WTC11 (cell line): ENCODE measurements at regions not wholly inside any gene's neighbourhood (a gene's known extent, or its start where the extent isn't known, plus 50 kb on each side); places are given as distances from the start of the nearest gene placed in this dataset.

ENCODE experiments used
- ATAC-seq: fragments of 200-7000 bp; cut with Tn5 transposase; 2 replicates; pipeline ENCODE4 v1.10.0; 2021; ENCODE audit warnings: mild to moderate bottlenecking, moderate library complexity
- CTCF ChIA-PET: fragments of 300-600 bp; sonication (Branson Sonifier 250); formaldehyde crosslinking; loops from one replicate; lab custom pipeline; 2021; ENCODE audit warnings: antibody characterized with exemption; lab: Charles Lee
- POLR2A ChIA-PET: fragments of 350-600 bp; sonication (Branson Sonifier 250); formaldehyde crosslinking; loops from one replicate; lab custom pipeline; 2021; ENCODE audit warnings: antibody characterized with exemption; lab: Charles Lee
- DNase-seq: peaks from one replicate; pipeline ENCODE4 v3.0.0; 2021; ENCODE audit warnings: low spot score
- H3K27ac Mint-ChIP-seq: 2 replicates; pipeline ENCODE4 v1.8.0; 2021; ENCODE audit warnings: mixed read lengths
- H3K27me3 Mint-ChIP-seq: 2 replicates; pipeline ENCODE4 v1.8.0; 2021; ENCODE audit warnings: low read depth, mild to moderate bottlenecking, moderate library complexity, mixed read lengths
- H3K36me3 Mint-ChIP-seq: 2 replicates; pipeline ENCODE4 v1.8.0; 2021; ENCODE audit warnings: mixed read lengths
- H3K4me1 Mint-ChIP-seq: 2 replicates; pipeline ENCODE4 v1.8.0; 2022; ENCODE audit warnings: mixed read lengths
- H3K4me3 Mint-ChIP-seq: 2 replicates; pipeline ENCODE4 v1.8.0; 2021; ENCODE audit warnings: mild to moderate bottlenecking, moderate library complexity, mixed read lengths
- H3K9me3 Mint-ChIP-seq: 2 replicates; pipeline ENCODE4 v1.8.0; 2021; ENCODE audit warnings: mixed read lengths
- FOXK1 ChIP-seq: sonication (generic); formaldehyde crosslinking; IDR thresholded peaks from 2 replicates; pipeline ENCODE4 v1.8.0; 2022; ENCODE audit warnings: mild to moderate bottlenecking, moderate library complexity, missing genetic modification reagents
- FOXP1 ChIP-seq: sonication (generic); formaldehyde crosslinking; IDR thresholded peaks from 2 replicates; pipeline ENCODE4 v1.8.0; 2022; ENCODE audit warnings: missing genetic modification reagents, mild to moderate bottlenecking, moderate library complexity, borderline replicate concordance
- HMGA2 ChIP-seq: fragments of 250-450 bp; sonication (Bioruptor Pico); IDR thresholded peaks from 2 replicates; pipeline ENCODE4 v1.4.0; 2021; ENCODE audit warnings: mild to moderate bottlenecking, moderate library complexity
- IRF2 ChIP-seq: sonication (generic); formaldehyde crosslinking; IDR thresholded peaks from 2 replicates; pipeline ENCODE4 v1.8.0; 2022; ENCODE audit warnings: low read depth, missing genetic modification reagents, borderline replicate concordance
- NR1H2 ChIP-seq: sonication (generic); formaldehyde crosslinking; IDR thresholded peaks from 2 replicates; pipeline ENCODE4 v1.9.0; 2021; ENCODE audit warnings: mild to moderate bottlenecking, moderate library complexity, missing genetic modification reagents
- RORB ChIP-seq: fragments of 250-450 bp; sonication (Bioruptor Pico); IDR thresholded peaks from 2 replicates; pipeline ENCODE4 v1.9.0; 2021; ENCODE audit warnings: mild to moderate bottlenecking
- SP1 ChIP-seq: sonication (generic); formaldehyde crosslinking; conservative IDR thresholded peaks from 2 replicates; pipeline ENCODE4 v1.8.1; 2022; ENCODE audit warnings: missing genetic modification reagents
- ZBTB21 ChIP-seq: sonication (generic); formaldehyde crosslinking; IDR thresholded peaks from 2 replicates; pipeline ENCODE4 v1.8.1; 2023; ENCODE audit warnings: mild to moderate bottlenecking, missing genetic modification reagents, borderline replicate concordance
- ZNF232 ChIP-seq: sonication (generic); formaldehyde crosslinking; IDR thresholded peaks from 2 replicates; pipeline ENCODE4 v1.8.0; 2022; ENCODE audit warnings: mild to moderate bottlenecking, missing genetic modification reagents
- ZNF263 ChIP-seq: sonication (generic); formaldehyde crosslinking; IDR thresholded peaks from 2 replicates; pipeline ENCODE4 v1.8.1; 2022; ENCODE audit warnings: low read depth, mild to moderate bottlenecking, moderate library complexity, missing genetic modification reagents
- ZNF416 ChIP-seq: fragments of 250-450 bp; sonication (Bioruptor Pico); IDR thresholded peaks from 2 replicates; pipeline ENCODE4 v1.9.0; 2021; ENCODE audit warnings: mild to moderate bottlenecking, inconsistent platforms
- TF ChIP-seq, protein P1 (sequence below): sonication (generic); formaldehyde crosslinking; IDR thresholded peaks from 2 replicates; pipeline ENCODE4 v1.8.1; 2022; ENCODE audit warnings: low read depth, missing genetic modification reagents, borderline replicate concordance
- TF ChIP-seq, protein P2 (sequence below): fragments of 250-450 bp; sonication (Bioruptor Pico); IDR thresholded peaks from 2 replicates; pipeline ENCODE4 v2.1.2; 2022; ENCODE audit warnings: mild to moderate bottlenecking, moderate library complexity
- TF ChIP-seq, protein P3 (sequence below): sonication (generic); formaldehyde crosslinking; IDR thresholded peaks from 2 replicates; pipeline ENCODE4 v1.8.0; 2023; ENCODE audit warnings: mild to moderate bottlenecking, missing genetic modification reagents
- TF ChIP-seq, protein P4 (sequence below): fragments of 250-450 bp; sonication (Bioruptor Pico); IDR thresholded peaks from 2 replicates; pipeline ENCODE4 v1.9.0; 2021; ENCODE audit warnings: moderate library complexity, mild to moderate bottlenecking, inconsistent platforms, borderline replicate concordance
- TF ChIP-seq, protein P5 (sequence below): sonication (generic); formaldehyde crosslinking; IDR thresholded peaks from 2 replicates; pipeline ENCODE4 v1.8.1; 2023; ENCODE audit warnings: mild to moderate bottlenecking, moderate library complexity, missing genetic modification reagents
- TF ChIP-seq, protein P6 (sequence below): sonication (generic); formaldehyde crosslinking; IDR thresholded peaks from 2 replicates; pipeline ENCODE4 v1.8.1; 2023; ENCODE audit warnings: mild to moderate bottlenecking, missing genetic modification reagents
- TF ChIP-seq, protein P7 (sequence below): sonication (generic); formaldehyde crosslinking; IDR thresholded peaks from 2 replicates; pipeline ENCODE4 v1.8.1; 2022; ENCODE audit warnings: mild to moderate bottlenecking, moderate library complexity, missing genetic modification reagents

DNA sequence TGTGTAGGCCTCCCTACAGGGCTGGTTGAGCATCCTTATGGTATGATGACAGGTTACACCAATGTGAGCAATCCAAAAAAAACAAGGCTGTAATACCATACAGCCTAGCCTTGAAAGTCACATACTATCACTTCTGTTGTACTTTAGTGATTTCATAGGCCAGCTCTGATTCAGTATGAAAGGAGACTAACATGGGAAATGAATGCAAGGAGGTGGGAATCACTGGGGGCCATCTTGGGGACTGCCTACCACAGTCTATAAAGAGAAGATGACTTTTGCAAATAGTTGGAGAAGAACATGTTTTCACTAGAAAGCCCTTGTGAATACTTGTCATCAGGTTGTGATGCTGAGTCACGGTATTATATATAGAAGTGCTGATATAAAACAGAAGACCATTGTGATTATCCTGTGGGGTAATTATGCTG, 270.7 kb downstream of the S1PR1 start (continued):
- TF ChIP-seq RORB, result no peak
- TF ChIP-seq, protein P1, sequence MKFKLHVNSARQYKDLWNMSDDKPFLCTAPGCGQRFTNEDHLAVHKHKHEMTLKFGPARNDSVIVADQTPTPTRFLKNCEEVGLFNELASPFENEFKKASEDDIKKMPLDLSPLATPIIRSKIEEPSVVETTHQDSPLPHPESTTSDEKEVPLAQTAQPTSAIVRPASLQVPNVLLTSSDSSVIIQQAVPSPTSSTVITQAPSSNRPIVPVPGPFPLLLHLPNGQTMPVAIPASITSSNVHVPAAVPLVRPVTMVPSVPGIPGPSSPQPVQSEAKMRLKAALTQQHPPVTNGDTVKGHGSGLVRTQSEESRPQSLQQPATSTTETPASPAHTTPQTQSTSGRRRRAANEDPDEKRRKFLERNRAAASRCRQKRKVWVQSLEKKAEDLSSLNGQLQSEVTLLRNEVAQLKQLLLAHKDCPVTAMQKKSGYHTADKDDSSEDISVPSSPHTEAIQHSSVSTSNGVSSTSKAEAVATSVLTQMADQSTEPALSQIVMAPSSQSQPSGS (CRISPR knock-in tag), result no peak
- TF ChIP-seq ZNF232 (CRISPR knock-in tag), result no peak
- TF ChIP-seq, protein P2, sequence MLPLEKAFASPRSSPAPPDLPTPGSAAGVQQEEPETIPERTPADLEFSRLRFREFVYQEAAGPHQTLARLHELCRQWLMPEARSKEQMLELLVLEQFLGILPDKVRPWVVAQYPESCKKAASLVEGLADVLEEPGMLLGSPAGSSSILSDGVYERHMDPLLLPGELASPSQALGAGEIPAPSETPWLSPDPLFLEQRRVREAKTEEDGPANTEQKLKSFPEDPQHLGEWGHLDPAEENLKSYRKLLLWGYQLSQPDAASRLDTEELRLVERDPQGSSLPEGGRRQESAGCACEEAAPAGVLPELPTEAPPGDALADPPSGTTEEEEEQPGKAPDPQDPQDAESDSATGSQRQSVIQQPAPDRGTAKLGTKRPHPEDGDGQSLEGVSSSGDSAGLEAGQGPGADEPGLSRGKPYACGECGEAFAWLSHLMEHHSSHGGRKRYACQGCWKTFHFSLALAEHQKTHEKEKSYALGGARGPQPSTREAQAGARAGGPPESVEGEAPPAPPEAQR, result no peak
- TF ChIP-seq, all 79 proteins: peak for 0

DNA sequence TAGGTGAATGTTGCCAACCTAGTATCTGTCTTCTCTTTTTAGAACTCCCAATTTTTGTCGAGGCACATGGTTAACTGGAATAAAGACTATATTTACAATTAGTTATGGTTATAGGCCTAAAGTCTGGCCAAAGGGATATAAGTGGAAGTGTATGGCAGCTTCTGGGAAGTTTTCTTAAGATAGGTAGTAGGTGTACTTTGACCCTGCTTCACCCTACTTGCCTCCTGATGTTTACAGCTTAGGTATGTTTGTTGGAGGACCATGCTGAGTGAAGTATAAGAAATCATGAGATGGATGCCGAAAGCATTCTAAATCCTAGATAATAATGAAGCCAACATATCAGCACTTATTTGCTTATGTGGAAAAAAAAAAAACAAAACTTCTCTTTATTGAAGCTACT, 272.1 kb downstream of the S1PR1 start:
- no peak for TF ChIP-seq SP1
- no peak for TF ChIP-seq RORB
- TF ChIP-seq, protein P3, sequence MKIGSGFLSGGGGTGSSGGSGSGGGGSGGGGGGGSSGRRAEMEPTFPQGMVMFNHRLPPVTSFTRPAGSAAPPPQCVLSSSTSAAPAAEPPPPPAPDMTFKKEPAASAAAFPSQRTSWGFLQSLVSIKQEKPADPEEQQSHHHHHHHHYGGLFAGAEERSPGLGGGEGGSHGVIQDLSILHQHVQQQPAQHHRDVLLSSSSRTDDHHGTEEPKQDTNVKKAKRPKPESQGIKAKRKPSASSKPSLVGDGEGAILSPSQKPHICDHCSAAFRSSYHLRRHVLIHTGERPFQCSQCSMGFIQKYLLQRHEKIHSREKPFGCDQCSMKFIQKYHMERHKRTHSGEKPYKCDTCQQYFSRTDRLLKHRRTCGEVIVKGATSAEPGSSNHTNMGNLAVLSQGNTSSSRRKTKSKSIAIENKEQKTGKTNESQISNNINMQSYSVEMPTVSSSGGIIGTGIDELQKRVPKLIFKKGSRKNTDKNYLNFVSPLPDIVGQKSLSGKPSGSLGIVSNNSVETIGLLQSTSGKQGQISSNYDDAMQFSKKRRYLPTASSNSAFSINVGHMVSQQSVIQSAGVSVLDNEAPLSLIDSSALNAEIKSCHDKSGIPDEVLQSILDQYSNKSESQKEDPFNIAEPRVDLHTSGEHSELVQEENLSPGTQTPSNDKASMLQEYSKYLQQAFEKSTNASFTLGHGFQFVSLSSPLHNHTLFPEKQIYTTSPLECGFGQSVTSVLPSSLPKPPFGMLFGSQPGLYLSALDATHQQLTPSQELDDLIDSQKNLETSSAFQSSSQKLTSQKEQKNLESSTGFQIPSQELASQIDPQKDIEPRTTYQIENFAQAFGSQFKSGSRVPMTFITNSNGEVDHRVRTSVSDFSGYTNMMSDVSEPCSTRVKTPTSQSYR (CRISPR knock-in tag), result no peak
- TF ChIP-seq IRF2 (CRISPR knock-in tag), result no peak
- TF ChIP-seq, protein P4, sequence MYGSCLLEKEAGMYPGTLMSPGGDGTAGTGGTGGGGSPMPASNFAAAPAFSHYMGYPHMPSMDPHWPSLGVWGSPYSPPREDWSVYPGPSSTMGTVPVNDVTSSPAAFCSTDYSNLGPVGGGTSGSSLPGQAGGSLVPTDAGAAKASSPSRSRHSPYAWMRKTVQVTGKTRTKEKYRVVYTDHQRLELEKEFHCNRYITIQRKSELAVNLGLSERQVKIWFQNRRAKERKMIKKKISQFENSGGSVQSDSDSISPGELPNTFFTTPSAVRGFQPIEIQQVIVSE (CRISPR knock-in tag), result no peak
- no peak for TF ChIP-seq ZBTB21
- no peak for TF ChIP-seq NR1H2
- TF ChIP-seq, protein P5, sequence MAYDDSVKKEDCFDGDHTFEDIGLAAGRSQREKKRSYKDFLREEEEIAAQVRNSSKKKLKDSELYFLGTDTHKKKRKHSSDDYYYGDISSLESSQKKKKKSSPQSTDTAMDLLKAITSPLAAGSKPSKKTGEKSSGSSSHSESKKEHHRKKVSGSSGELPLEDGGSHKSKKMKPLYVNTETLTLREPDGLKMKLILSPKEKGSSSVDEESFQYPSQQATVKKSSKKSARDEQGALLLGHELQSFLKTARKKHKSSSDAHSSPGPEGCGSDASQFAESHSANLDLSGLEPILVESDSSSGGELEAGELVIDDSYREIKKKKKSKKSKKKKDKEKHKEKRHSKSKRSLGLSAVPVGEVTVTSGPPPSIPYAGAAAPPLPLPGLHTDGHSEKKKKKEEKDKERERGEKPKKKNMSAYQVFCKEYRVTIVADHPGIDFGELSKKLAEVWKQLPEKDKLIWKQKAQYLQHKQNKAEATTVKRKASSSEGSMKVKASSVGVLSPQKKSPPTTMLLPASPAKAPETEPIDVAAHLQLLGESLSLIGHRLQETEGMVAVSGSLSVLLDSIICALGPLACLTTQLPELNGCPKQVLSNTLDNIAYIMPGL (CRISPR knock-in tag), result no peak
- TF ChIP-seq FOXK1, result no peak
- TF ChIP-seq, protein P6, sequence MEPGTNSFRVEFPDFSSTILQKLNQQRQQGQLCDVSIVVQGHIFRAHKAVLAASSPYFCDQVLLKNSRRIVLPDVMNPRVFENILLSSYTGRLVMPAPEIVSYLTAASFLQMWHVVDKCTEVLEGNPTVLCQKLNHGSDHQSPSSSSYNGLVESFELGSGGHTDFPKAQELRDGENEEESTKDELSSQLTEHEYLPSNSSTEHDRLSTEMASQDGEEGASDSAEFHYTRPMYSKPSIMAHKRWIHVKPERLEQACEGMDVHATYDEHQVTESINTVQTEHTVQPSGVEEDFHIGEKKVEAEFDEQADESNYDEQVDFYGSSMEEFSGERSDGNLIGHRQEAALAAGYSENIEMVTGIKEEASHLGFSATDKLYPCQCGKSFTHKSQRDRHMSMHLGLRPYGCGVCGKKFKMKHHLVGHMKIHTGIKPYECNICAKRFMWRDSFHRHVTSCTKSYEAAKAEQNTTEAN (CRISPR knock-in tag), result no peak
- TF ChIP-seq, protein P7, sequence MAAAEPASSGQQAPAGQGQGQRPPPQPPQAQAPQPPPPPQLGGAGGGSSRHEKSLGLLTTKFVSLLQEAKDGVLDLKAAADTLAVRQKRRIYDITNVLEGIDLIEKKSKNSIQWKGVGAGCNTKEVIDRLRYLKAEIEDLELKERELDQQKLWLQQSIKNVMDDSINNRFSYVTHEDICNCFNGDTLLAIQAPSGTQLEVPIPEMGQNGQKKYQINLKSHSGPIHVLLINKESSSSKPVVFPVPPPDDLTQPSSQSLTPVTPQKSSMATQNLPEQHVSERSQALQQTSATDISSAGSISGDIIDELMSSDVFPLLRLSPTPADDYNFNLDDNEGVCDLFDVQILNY (CRISPR knock-in tag), result no peak
- no peak for TF ChIP-seq ZNF416 (CRISPR knock-in tag)
- TF ChIP-seq HMGA2 (CRISPR knock-in tag), result no peak
- TF ChIP-seq ZNF263 (CRISPR knock-in tag), result no peak
- TF ChIP-seq FOXP1 (CRISPR knock-in tag), result no peak
- no peak for ATAC-seq
- Mint-ChIP-seq H3K4me1 (no peaks in the 10 kb centered on the region), H3K9me3 (peaks cover 14% of the 10 kb centered on the region), H3K36me3 (no peaks in the 10 kb centered on the region), H3K27ac (no peak overlapping the region), H3K4me3 (no peak overlapping the region), H3K27me3 (no peaks in the 10 kb centered on the region; the same call in 1 of the 2 replicates)
- ChIA-PET POLR2A (no interaction called here), CTCF (interaction anchor here (0.6 to 0.8 kb wide), 2 partner anchors 12 to 62 kb away, joined by 3 to 4 read pairs; no protein-coding TSS in a partner anchor)
- DNase-seq, result no peak
